NCI-H2029 (cell line): ENCODE measurements at regions not wholly inside any gene's neighbourhood (a gene's known extent, or its start where the extent isn't known, plus 50 kb on each side); places are given as distances from the start of the nearest gene placed in this dataset.

Experiments used
- DNase-seq: peaks from one replicate; lab custom pipeline; 2025; lab: John Stamatoyannopoulos, UW

- no peak for DNase-seq
These were observed 50.8 kb upstream of the SLC39A10 start for GRCh38 chr2:195606179-195606578.

- no peak for DNase-seq
These were observed 52.3 kb upstream of the SLC39A10 start for GRCh38 chr2:195604706-195605105.

DNA sequence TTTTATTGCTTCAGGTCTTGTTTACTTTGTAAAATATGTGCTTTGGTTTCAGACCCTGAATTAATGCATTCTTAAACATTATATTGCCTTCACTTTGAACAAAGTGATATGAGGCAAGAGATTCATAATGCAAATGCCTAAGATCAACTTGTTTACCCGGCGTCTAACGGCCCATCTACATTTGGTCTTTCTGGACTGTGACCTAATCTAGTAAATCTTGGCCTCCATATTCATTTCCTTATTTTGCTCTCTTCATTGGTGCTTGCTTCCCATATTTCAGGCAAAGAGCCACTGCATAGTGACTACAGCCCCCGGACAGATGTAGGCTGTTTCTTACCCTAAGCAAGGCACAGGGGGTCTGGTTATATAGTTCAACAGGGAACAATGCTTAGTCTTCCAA is 53.0 kb upstream of the SLC39A10 start:
- DNase-seq = no peak

DNA sequence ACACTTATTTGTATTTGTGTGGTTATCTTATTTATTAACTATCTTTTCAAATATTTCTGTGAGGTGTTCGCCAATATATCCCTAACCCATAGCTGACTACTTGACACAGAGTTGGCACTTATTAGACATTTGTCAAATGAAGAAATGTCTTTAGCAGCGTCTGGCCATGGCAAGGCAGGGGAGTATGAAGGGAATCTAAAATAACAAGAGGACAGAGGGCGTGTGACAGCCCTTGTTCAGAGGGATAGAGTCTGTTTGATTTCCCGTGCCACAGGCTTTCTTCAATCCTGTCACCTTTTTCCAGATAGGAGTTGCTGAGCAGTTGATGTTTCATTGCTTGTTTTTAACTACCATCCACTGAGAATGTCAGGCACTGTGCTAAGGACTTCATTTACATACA is 53.6 kb upstream of the SLC39A10 start:
- DNase-seq = no peak

DNA sequence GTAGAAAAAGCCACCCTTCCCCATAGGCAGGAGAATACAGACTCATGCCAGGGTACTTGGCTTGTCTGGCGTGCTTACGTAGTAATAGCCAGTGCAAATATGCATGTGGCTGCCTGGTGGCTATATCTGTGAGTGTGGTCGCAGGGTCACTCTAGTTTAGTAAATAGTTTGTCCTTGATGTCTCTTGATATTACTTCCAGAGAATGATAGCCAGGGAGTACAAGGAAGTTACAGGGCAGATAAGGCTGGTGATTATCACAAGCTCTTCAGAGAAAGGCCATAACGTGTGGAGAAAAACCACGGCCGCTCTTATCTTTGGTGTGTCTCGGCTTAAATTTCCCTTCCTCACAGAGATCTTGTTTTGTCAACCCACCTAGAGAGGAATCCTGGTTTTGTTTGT is 54.3 kb upstream of the SLC39A10 start:
- no peak for DNase-seq

DNA sequence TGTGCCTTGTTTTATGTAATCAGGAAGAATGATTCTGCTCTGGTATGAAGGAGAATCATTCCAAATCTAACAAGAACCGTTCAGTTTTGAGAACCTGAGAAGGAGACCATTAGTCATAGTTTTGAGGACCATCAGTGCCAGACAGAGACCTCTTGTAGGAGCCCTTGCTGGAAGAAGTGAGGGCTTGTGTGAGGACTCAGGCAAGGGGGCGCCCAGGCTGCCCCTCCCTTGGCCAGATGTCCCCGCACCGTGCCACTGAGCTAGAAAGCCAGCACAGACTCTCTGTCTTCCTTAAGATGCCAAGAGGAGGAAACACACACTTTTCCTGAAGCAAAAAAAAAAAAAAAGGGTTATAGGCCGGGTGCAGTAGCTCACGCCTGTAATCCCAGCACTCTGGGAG is 55.7 kb upstream of the SLC39A10 start:
- no peak for DNase-seq

- no peak for DNase-seq
These were observed 56.2 kb upstream of the SLC39A10 start for GRCh38 chr2:195600778-195601177.

GRCh38 chr2:195596840-195597239 is 60.2 kb upstream of the SLC39A10 start:
- no peak for DNase-seq

DNA sequence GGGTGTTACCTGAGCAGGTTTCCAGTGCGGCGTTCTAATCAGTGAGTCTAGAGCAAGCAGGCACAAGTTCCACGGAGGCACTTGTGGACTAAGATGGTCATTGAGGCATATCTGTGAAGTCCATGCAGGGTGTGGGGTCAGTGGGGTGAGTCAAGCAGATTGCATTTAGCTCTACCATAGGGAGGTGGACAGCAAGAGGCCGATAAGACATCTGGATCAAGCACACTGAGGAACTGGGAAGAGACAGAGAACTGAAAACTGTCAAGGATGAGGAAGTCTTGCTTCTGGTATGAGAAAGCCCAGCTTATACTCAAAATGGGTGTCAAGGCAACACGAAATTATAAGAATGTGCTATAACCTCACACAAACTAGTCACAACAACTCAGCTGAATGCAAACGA is 61.2 kb upstream of the SLC39A10 start:
- DNase-seq = no peak

GRCh38 chr2:195594919-195595694 is 61.9 kb upstream of the SLC39A10 start:
- DNase-seq = no peak

DNA sequence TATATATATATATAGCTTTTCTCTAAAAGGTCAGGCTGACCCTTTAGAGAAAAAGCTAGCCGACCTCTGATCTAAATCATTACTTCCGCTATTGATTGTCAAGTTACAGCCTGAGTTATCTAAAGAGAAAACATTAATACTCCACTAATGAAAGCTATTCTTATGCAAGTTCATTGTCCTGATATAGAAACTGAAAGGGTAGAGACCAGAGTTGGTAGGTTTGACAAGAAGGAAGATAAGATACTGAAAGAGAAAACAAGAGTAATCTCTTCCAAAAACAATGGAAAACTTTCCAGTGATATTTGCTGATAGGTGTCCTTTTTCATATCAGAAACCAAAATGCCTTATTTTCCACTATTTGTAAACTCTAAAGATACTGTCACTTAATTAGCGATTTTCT is 62.8 kb upstream of the SLC39A10 start:
- no peak for DNase-seq

DNA sequence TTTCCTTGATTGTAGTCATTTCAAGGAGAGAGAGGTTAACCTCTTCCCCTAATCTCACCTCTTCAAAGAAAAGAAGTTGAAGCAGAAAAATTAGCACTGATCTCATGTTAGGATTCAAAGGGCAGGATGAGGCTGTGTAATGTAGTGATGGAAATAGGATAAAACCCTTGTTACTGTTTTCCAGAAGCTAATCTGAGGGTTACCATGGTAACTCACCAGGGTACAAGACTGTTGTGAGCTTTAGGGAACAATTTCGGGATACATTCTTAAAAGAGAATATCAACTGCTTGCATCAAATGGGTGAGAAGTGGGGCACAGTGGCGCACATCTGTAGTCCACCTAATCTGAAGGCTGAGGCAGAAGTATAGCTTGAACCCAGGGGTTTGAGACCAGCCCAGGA is 64.9 kb upstream of the SLC39A10 start:
- no peak for DNase-seq

DNA sequence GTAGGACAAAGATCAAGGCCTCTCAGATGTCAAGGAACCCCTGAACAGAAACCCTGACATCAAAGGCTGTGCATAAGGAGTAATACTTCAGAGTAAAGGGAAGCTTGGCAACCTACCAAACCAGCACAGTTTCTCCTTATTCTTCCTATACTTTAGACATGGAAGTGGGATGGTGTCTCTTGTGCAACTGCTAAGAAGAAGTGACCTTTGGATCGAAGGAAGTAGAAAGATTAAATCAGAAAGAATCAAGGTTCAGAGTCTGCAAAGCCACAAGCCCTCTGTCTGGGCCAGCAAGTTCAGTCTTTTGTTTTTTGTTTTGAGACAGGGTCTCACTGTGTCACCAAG is 66.2 kb upstream of the SLC39A10 start:
- no peak for DNase-seq

DNA sequence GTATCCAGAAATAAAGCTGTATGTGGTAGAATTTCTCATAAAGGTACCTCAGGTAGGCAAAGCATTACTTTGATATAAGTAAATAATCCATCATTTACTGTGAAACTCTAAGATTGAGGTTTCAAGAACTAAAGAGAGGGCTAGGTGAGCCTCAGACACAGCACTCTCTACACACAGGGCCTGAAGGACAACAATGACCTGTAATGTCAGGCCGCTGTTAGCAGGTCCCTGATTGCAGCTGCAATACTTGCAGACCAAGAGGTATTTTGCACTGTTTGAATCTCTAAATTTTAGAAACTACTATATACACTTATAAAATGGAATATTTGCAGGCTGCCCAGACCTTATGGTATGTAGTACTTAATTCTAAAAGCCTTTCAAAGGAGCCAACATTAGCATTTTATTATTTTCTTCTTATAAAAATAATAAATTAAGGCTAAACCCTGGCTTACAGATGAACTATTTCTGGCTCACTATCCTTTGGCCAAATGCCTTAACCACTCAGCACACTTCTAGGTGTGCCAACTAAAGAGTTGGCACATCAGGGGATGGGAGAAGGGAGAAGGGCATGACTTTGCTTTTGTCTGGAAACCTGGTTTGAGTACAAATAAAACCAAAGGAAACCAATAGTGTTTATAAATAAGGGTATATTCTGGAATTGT is 66.7 kb upstream of the SLC39A10 start:
- no peak for DNase-seq

GRCh38 chr2:195587966-195588365 is 69.1 kb upstream of the SLC39A10 start:
- DNase-seq = no peak

DNA sequence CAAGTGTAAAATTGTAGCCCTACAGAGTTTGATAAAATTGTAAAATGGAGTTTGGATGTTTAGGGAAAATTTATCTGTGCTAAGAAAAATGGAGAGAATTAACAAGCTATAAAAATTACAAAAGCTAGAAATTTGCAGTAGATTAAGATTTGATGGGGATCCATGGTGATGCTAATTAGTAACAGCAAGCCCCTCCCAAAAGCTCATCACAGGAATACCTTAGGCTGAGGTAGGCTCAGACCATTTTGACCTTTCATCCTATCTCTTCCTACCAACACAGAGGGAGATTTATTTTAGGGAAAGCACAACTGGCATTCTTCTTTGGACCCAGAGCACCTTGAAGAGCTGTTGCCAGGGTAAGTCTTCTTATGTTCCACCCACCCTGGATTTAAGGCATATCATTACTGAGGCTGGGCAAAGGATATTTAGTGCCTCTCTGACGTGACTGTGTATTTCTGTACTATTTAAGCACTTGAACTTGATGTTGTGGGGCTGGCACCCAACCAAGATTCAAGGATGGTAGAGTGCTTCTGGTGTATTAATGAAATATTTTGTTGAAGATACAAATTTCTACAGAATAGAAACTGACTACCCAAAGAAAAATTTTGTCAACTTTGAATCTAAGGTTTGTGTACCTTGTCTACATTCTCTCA is 70.8 kb upstream of the SLC39A10 start:
- DNase-seq = no peak

GRCh38 chr2:195582188-195582587 is 74.8 kb upstream of the SLC39A10 start:
- no peak for DNase-seq

DNA sequence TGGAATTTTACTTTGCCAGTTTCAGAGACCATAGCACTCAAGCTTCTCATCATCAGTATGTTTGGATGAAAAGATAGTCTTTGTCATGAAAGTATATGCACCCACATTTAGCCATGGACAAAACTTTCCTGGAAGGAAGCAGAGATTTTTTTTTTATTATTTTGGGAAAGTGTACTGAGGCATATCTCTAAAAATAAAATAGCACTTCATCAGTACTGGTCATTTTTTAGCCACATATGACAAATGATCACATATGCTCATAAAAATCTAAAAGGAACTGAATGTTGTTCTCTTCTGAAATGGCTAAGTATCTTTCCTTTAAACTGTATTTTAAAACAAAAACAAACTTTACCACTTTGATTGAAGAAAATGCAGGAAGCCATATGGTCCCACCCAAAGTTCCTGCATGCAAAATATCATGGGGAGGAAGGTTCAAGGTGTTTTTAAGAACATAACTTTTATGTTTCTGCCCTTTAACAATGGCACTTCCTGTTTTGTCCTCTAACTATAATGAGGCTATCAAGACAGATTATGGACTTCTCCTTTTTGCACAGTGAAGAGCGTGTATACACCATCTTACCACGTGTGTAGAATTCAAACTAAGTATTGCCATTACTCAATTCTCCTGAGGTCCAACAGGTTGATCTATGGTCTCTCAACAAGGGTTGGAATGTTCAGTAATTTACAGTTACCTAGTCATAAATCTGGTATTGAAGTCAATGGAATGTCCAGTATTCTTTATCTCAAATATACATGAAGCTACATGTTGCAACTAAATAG is 77.1 kb upstream of the SLC39A10 start:
- no peak for DNase-seq

DNA sequence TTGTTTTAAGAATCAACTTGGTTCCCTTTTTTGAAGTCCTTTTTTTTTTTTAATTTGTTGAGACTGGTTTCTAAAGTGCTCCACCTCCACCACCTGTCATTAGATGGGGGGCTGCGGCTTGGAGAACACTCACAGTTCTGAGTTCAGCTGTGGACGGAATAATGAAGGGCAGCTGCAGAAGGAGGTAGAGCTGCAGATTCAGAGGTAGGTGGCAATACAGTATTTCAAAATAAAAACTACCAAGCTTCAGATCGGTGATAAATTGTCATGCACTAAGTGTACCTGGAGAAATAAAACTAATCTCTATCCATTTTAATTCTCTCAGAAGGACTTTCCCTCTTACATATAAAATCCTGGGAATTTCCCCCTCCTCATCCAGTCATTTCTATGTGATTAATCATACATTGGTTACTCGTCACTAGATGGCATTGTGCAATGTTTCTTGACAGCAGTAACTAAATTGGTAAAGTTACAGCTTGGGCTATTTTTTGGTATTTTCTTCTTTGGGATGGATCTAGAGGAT is 81.1 kb upstream of the SLC39A10 start:
- no peak for DNase-seq

- no peak for DNase-seq
These were observed 82.0 kb upstream of the SLC39A10 start for GRCh38 chr2:195575016-195575415.

DNA sequence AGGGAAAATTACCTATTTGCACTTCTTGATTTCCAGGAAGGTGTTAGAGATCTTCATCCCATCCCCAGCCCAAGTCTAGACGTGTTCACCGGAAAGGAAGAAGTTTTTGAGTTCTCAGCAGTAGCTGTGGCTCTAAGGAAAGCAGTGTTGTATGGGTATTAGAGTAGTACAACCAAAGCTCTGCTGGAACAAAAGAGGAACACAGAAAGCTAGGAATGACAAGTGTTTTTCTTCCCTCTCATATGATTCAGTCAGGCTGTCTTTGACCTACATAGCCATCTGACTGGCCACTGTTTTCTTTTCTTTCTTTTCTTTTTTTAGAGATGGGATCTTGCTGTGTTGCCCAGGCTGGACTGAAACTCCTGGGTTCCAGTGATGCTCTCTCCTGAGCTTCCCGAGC is 82.7 kb upstream of the SLC39A10 start:
- no peak for DNase-seq

DNA sequence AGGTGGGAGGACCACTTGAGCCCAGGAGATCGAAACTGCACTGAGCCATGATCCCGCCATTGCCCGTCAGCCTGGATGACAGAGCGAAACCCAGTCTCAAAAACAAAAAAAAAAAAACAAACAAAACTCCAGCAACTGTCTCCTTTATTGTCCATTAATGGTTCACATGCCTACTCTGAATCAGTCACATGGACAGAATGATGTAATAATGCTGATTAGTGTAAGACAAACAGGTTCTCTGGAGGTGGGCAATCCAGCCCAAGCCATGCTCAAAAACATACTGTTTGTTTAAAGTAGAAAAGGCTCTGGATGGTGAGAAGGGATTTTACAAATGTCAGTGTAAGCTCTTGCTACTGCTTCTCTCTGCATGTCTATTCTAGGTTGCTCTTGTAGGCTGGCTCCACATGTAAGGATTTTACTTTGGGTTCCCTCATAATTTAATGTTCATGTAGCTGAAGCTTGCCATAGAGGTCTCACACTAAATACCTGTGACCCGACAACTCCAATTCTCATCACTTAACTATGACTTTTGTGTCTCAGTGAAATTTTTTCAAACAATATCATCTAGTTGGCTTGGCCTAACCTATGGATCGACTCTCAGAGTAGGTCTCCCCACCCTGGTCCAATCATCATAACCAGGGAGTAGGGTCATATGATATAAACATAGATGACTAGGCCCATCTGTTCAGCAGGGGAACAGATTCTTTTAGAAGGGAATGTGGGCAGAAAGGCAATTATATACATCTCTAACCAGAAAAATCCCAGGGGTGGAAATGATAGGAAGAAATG is 83.9 kb upstream of the SLC39A10 start:
- no peak for DNase-seq
